DOHH2 (cell line): ENCODE measurements at regions not wholly inside any gene's neighbourhood (a gene's known extent, or its start where the extent isn't known, plus 50 kb on each side); places are given as distances from the start of the nearest gene placed in this dataset.

ENCODE experiments used
- EZH2phosphoT487 ChIP-seq: fragments of 200-600 bp; sonication (generic); IDR thresholded peaks from 2 replicates; pipeline ENCODE4 v1.6.1; 2017; ENCODE audit warnings: borderline replicate concordance, mild to moderate bottlenecking, antibody characterized with exemption, low read length, moderate library complexity, mixed read lengths
- TF ChIP-seq, protein P1 (sequence below): fragments of 200-600 bp; sonication (generic); IDR thresholded peaks from one replicate; pipeline ENCODE4 v1.5.1; 2014; ENCODE audit warnings: antibody characterized with exemption, mild to moderate bottlenecking, low read depth, low read length; ENCODE audit not compliant: poor library complexity, severe bottlenecking

DNA sequence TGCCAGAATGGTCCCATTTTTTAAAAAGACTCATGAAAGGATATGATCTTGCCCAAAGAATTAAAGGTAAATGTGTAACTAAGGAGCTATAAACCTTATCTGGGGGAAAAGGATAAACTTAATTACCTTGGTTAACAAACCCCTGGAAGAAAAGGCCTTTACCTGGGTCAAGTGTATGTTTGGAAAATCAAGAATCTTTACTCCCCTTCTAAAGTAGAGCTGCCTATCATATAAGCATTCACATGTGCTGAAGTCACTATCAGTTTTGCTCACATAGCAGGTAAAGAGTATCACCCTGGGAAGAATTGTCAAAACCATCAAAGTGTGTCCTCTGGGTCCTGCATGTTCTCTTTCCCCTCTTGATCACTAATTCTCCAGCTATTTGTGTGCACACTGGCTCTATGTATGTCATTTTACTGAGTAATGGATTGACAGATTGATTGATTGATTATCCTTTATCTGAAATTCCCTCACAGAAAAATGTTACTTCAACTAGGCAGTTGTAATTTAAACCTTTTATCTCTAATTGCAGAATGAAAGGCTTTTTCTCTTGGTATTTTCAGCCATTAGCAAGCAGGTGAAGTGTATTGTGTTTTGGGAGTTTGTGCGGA lies 199.4 kb downstream of the NOL4 start:
- TF ChIP-seq, protein P1, sequence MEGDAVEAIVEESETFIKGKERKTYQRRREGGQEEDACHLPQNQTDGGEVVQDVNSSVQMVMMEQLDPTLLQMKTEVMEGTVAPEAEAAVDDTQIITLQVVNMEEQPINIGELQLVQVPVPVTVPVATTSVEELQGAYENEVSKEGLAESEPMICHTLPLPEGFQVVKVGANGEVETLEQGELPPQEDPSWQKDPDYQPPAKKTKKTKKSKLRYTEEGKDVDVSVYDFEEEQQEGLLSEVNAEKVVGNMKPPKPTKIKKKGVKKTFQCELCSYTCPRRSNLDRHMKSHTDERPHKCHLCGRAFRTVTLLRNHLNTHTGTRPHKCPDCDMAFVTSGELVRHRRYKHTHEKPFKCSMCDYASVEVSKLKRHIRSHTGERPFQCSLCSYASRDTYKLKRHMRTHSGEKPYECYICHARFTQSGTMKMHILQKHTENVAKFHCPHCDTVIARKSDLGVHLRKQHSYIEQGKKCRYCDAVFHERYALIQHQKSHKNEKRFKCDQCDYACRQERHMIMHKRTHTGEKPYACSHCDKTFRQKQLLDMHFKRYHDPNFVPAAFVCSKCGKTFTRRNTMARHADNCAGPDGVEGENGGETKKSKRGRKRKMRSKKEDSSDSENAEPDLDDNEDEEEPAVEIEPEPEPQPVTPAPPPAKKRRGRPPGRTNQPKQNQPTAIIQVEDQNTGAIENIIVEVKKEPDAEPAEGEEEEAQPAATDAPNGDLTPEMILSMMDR = no peak
- TF ChIP-seq EZH2phosphoT487 = no peak
